ENCODE measurements at regions not wholly inside any gene's neighbourhood (a gene's known extent, or its start where the extent isn't known, plus 50 kb on each side); places are given as distances from the start of the nearest gene placed in this dataset.

- DNase-seq, result no peak
Observed at GRCh38 chr10:21249435-21249834, 276.0 kb downstream of the SKIDA1 start.

DNA sequence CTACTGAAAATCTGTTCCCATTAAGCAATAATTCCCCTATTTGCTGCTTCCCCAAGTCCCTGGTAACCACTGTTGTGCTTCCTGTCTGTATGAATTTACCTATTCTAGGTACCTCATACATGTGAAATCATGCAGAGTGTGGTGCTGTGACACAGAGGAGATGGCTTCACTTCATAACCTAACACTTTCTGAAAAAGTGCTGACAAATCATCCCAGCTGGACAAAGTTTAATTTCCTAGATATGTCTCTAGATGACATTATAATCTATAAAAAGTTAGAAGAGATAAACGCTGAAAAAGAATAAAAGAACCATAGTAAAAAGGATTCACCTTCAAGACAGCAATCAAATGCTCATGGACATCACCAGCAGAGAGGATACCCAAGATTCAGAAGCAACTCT, 277.9 kb downstream of the SKIDA1 start:
- no peak for DNase-seq

DNA sequence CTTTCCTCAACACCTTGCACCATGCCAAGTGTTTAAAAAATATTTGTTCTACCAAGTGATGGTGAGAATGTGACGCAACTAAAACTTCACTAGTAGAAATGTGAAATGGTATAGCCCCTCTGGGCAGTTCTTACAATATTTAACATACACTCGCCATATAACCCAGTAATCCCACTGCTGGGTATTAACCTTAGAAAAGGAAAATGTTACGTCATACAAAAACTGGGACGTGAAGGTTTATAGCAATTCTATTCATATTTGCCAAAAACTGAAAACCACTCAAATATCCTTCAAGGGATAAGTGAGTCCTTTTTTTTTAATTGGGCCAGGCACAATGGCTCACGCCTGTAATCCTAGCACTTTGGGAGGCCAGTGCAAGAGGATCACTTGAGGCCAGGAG, 279.3 kb downstream of the SKIDA1 start:
- no peak for DNase-seq

DNA sequence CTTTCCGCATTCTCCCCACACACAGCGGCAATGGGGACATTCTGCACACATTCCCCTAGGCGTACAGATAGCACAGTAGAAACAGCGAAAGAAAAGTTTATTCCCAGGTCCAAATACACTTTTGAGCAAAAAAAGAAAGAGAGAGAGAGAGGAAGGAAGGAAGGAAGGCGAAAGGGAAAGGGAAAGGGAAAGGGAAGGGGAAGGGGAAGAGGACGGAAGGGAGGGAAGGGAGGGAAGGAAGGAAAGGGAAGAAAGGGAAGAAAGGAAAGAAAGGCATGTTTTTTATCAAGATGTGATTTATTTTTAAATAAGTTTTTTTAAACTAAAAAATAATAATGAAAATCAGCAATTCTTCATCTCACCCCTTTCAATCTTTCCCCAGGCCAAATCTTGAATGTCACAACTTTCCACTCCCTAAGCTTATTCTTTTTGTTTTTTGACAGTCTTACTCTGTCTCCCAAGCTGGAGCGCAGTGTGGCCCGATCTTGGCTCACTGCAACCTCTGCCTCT, 281.7 kb downstream of the SKIDA1 start:
- no peak for DNase-seq

DNA sequence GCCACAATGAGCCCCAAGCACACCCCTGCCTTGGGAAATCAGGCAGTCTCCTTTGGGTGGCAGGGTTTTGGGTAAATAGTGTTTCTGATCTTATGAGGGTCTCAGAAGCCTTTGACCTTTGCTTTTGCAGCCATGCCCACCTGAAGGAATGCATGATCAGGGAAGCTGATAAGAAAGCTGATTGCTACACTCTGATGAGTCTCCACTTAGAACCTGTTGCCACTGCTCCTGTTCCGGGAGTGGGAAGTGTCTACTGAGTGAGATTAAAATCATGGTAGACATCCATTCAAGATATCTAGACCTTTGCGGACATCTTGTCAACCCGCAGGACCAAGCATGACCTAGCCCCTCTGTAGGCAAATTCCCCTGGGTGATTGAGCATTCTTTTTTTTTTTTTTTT, 282.6 kb downstream of the SKIDA1 start:
- no peak for DNase-seq

DNA sequence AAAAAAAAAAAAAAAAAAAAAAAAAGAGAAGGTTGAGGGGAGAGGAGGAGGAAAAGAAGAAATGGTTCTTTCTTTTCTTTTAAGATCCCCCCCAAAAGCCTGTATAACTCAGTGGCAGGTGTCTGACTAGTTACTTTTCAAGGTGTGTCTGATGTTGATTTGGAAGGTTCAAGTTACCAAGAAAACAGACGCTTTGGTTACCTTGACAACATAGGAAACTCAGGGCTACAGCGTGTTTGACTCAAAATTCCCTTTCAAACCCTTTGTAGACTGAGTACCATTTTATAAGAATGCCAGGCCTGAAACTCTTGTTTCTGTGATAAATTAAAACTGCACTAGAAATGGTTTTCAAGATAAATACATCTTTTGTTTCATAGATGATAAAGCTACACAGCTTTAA, 286.8 kb downstream of the SKIDA1 start:
- DNase-seq, result no peak

DNA sequence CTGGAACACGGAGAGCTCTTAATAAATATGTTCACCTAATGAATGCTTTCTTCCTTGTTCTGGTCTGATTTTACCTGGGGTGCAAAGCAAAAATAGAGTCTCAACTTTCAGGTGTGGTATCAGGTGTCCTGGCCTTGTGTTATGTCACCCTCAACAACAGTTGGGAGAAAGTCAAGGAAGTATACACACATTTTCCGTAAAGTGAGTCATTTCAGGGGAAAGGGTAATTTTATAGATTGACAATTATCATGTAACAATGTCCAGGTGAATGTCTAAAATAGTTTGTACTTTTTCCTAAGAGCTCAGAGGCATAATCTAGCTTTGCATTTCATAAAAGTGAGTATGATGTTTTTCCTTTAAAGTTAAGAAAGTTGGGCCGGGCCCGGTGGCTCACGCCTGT, 287.4 kb downstream of the SKIDA1 start:
- DNase-seq, result no peak

- no peak for DNase-seq
Observed at GRCh38 chr10:21234761-21235160, 290.7 kb downstream of the SKIDA1 start.

DNA sequence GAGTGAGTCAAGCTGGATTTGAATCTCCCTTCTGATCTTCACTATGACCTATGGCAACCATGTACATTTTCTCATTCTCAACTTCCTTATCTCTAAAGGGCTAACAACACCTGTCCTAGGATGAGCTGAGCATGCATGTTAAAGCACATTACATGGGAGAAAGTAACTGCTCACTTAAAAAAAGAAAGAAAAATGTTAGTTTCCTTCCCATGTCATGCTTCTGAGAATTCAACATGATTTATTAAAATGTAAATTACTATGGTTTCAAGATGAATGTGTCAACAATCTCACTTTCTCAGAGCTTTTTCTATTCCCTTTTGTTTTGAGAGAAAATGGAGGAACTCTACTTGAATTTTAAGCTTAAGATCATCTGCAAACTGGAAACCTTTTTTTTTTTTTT, 295.3 kb downstream of the SKIDA1 start:
- DNase-seq, result no peak

- no peak for DNase-seq
Observed at GRCh38 chr10:21217748-21218367, 307.6 kb downstream of the SKIDA1 start.

DNA sequence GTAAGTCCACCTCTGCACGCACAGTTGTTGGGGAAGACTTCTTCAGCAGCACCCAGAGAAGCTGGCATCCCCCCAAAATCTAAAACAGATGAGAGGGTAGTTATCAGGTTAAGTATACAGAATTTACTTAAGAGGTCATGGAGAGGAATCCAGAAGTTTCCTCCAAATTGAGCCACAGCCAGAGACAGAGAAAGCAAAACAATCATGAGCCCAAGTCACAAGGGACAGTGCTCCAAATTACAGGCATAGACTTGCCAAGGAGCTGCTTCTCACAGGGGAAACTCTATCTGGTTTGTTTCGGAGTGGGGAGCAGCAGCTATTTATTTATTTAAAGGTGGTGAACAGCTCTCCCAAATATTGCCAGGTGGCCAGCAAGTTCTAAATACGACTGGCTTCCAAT, 308.4 kb downstream of the SKIDA1 start:
- DNase-seq, result no peak

DNA sequence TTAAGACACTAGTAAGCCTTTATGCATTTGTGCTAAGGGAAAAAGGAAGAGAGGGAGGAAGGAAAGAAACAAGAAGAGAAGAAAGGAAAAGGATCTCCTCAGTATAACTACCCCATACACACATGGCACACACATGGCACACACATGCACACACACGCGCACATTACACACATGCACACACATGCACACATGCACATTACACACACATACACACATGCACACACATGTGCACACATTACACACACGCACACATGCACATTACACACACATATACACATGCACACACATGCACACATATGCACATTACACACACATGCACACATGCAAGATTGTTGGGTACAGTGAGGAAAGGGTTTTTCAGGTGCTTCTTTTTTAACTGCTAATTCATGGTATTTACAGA, 311.2 kb downstream of the SKIDA1 start:
- no peak for DNase-seq

DNA sequence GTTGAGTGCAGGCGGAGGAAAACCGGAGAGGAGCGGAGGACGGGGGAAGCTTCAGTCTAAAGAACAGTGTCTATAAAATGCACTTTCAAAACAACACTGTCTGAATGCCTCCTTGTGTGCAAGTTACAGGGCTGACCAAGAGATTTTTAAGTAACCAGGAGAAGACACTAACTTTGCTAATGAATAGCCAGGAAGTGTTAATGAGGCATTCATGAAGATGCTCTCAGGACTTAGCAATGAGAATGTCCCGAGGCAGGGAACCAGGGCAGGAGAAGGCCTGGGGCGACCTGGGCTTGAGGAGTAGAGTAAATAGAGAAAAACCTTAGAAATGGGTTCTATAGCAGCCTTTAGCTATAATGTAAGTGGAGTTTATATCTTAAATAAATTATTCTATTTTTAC, 312.1 kb downstream of the SKIDA1 start:
- DNase-seq, result no peak

DNA sequence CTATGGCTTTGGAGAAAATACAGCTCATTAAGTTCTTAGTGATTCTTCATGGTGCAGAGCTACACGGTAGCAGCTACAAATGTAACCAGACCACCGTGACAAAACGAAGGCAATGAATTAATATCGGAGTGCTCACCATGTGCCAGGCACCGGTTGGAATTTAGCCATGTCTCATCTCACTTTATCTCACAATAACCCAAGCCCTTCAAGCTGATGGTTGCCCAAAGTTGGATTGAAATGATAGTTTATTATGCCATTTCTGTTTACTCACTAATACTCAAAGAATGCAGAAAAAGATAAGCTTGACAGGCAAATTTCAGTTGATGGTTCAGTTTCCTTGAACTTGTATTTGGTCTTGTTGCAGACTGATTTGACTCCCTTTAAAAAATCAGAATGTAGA, 312.6 kb downstream of the SKIDA1 start:
- DNase-seq, result no peak

- no peak for DNase-seq
Observed at GRCh38 chr10:21212348-21212747, 313.1 kb downstream of the SKIDA1 start.

GRCh38 chr10:21209495-21209894, 312.4 kb upstream of the NEBL start:
- DNase-seq, result no peak

GRCh38 chr10:21208666-21209316, 311.7 kb upstream of the NEBL start:
- DNase-seq, result no peak

DNA sequence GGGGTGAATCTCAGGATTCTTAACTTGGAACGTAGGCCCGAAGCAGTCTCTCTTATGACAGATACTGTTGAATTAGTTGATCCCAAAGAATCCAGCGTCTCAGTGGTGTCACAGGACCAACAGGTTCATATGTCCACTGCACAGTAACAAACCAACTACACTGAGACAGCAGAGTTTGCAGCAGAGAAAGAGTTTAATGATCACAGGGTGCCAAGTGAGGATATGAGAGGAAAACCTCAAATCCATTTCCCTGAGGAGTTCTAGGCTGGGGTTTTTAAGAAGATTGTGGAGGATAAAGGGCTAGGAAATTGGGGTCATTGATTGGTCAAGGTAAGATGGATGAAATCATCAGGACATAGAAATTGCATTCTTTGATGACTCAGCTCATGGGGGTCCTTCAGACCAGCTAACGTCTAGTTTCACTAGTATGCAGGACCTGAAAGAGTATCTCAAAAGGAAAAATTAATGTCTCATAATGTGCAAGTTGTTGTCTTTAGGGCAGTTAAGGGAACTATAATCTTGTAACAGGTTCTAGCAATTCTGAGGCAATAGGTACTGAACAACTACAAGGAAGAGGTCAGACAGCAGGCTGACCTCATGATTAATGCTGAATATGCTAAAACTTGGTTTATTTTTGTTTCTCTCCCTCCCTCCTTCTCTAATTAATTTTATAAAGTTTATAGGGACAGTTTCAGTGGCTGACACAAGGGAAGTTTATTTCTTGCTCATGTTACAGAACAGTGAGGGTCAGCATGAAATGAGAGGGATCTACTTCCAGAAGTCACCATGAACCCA, 310.9 kb upstream of the NEBL start:
- DNase-seq, result no peak

DNA sequence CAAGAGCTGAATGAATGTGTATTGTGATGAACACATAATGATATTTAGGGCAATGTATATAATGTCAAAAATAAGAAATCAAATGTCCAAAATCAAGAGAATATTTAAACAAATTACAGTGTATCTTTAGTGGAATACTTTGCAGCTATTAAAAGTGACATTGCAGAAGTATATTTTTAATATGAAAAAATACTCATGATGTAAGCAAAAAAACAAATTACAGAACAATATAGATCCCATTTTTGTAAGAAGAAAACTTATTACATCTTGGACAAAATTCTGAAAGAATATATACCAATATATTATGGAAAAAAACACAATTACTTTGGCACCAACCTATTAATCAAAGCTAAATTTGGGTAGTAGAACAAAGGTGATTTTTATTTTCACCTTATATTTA, 308.2 kb upstream of the NEBL start:
- DNase-seq, result no peak

DNA sequence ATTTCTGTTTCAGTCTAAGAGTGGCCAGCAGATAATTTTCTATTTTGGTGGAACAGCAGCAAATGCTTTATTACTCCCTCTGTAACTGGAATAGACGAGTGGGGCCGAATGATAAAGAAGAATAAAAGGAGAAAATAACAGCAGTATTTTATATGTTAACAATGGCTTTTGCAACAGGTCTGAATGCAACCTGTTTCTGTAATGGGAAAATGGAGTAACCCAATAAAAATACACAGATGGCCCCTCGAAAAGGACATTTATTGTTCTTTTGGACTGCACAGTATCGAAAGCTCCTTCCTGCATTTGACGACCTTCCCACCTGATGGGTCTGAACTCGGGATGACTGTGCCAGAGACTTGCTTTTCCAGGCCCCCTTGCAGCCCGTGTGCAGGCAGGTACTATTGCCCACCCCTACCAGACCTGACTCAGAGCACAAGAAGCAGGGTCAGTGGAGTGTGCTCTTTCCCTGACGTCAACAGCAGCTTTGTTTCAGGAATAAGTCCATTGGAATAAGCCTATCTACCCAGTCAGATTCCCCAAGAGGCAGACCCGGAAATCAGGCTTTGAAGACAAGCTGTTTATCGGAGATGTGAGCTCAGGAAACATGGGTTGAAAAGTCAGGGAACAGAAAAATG, 306.5 kb upstream of the NEBL start:
- no peak for DNase-seq

GRCh38 chr10:21202776-21203462, 305.8 kb upstream of the NEBL start:
- DNase-seq, result no peak

DNA sequence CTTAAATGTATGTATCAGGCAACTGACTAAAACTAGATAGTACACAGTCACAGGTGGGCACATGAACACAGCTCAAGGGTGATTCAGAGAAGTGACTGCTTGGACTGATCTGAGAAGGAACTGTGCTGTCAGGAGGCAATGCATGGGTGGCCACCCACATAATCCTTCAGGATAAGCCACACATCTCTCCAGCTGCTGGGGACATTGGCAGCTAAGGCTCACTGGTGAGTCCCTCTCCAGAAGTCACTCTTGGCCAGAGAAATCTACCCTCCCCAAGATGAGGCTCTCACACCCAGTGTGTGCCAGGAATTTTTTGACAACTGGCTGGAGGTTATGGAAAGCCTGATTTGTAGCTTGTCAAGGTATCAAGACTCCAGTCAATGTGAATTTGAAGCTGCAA, 302.4 kb upstream of the NEBL start:
- DNase-seq, result no peak

DNA sequence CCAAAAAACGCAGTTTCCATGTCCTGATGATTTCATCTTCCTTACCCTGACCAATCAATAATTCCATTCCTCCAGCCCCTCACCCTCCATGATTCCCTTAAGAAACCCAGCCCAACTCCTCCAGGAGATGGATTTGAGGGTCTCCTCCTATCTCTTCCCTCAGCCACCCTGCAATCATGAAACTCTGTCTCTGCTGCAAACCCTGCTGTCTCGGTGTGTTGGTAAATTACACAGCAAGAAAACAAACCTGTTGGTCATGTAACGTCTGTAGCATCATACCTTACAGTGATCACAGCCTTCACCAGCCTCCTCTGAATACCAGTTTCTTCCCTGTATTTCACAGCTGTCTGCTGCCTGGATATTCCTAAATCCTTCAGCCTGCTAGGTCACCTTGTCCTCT, 300.7 kb upstream of the NEBL start:
- no peak for DNase-seq
